ENCODE measurements at regions not wholly inside any gene's neighbourhood (a gene's known extent, or its start where the extent isn't known, plus 50 kb on each side); places are given as distances from the start of the nearest gene placed in this dataset.

- TF ChIP-seq REST (IDR thresholded peaks at IDR 0.05; ENCODE audit: low read depth) = no peak
- TF ChIP-seq CEBPB (IDR thresholded peaks at IDR 0.05) = no peak
- TF ChIP-seq EGR1 (IDR thresholded peaks at IDR 0.05) = no peak
- no peak for TF ChIP-seq CREB1 (IDR thresholded peaks at IDR 0.05; ENCODE audit: low read depth)
- TF ChIP-seq TCF12 (IDR thresholded peaks at IDR 0.05; ENCODE audit: low read depth) = no peak
Observed at GRCh38 chr12:125978286-125978685, 913.1 kb downstream of the AACS start.

- TF ChIP-seq EGR1 (IDR thresholded peaks at IDR 0.05) (no peak), REST (IDR thresholded peaks at IDR 0.05; ENCODE audit: low read depth) (no peak), YY1 (IDR thresholded peaks at IDR 0.05; ENCODE audit: low read depth) (no peak), TEAD4 (IDR thresholded peaks at IDR 0.05) (no peak), CEBPB (IDR thresholded peaks at IDR 0.05) (no peak), ZBTB7A (IDR thresholded peaks at IDR 0.05; ENCODE audit: low read depth) (no peak), TCF12 (IDR thresholded peaks at IDR 0.05; ENCODE audit: low read depth) (no peak), EP300 (IDR thresholded peaks at IDR 0.05; ENCODE audit: borderline replicate concordance) (no peak), MAX (IDR thresholded peaks at IDR 0.05) (no peak), FOXM1 (IDR thresholded peaks at IDR 0.05; ENCODE audit: borderline replicate concordance, low read depth) (no peak), CREB1 (IDR thresholded peaks at IDR 0.05; ENCODE audit: low read depth) (no peak), NFIC (IDR thresholded peaks at IDR 0.05) (no peak)
- TF ChIP-seq, protein P1, sequence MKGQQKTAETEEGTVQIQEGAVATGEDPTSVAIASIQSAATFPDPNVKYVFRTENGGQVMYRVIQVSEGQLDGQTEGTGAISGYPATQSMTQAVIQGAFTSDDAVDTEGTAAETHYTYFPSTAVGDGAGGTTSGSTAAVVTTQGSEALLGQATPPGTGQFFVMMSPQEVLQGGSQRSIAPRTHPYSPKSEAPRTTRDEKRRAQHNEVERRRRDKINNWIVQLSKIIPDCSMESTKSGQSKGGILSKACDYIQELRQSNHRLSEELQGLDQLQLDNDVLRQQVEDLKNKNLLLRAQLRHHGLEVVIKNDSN (IDR thresholded peaks at IDR 0.05) = no peak
Observed at GRCh38 chr12:125981610-125982253, 916.5 kb downstream of the AACS start.

GRCh38 chr12:125983094-125983783 is 918.0 kb downstream of the AACS start:
- no peak for TF ChIP-seq TAF1 (IDR thresholded peaks at IDR 0.05; ENCODE audit: low read depth)
- no peak for TF ChIP-seq YY1 (IDR thresholded peaks at IDR 0.05; ENCODE audit: low read depth)
- TF ChIP-seq TCF12 (IDR thresholded peaks at IDR 0.05; ENCODE audit: low read depth) = no peak
- TF ChIP-seq ZBTB7A (IDR thresholded peaks at IDR 0.05; ENCODE audit: low read depth) = no peak
- TF ChIP-seq MAX (IDR thresholded peaks at IDR 0.05) = no peak
- TF ChIP-seq CEBPB (IDR thresholded peaks at IDR 0.05) = no peak
- no peak for TF ChIP-seq NFIC (IDR thresholded peaks at IDR 0.05)
- TF ChIP-seq EGR1 (IDR thresholded peaks at IDR 0.05) = no peak
- TF ChIP-seq EP300 (IDR thresholded peaks at IDR 0.05; ENCODE audit: borderline replicate concordance) = no peak
- TF ChIP-seq, protein P1 (IDR thresholded peaks at IDR 0.05) = no peak
- TF ChIP-seq CREB1 (IDR thresholded peaks at IDR 0.05; ENCODE audit: low read depth) = no peak
- no peak for TF ChIP-seq FOXM1 (IDR thresholded peaks at IDR 0.05; ENCODE audit: borderline replicate concordance, low read depth)
- no peak for TF ChIP-seq REST (IDR thresholded peaks at IDR 0.05; ENCODE audit: low read depth)

DNA sequence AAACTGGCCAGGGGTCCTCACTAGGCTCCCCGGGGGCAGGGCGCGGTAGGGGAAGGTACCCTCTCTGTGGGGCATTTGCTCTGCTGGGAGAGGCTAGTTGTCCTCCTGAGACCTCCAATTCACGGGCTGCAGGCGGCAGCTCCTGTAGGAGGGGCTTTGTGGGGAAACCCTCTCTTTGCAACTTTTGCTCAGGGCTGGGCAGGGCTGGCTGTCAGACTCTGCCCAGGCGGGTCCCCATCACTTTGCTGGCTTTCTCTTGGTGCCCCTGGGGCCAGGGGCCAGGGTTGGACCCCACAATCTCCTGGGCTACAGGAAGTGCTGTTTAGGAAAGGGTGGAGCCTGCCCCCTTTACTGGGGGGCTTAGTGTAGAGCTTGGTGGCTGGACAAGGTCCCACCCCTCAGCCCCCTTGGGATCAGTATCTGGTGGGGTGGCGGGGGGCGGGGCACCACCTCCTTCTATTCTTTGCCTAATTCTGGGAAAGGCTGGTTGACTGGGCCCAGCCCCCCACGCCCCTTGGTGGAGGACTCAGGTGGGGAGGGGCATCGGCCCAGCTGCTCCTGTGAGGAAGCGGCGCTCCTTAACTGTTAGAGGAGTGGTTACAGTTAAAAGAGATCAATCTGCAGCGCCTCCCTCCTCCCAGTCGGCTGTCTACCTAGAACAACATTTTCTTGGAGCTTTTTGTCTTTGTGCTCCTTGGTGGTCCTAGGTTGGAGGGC is 918.7 kb downstream of the AACS start:
- no peak for TF ChIP-seq RAD21 (IDR thresholded peaks at IDR 0.05; ENCODE audit: low read depth)
- no peak for TF ChIP-seq NFIC (IDR thresholded peaks at IDR 0.05)
- TF ChIP-seq FOXM1 (IDR thresholded peaks at IDR 0.05; ENCODE audit: borderline replicate concordance, low read depth) = no peak
- TF ChIP-seq TCF12 (IDR thresholded peaks at IDR 0.05; ENCODE audit: low read depth) = no peak
- no peak for TF ChIP-seq TAF1 (IDR thresholded peaks at IDR 0.05; ENCODE audit: low read depth)
- TF ChIP-seq EP300 (IDR thresholded peaks at IDR 0.05; ENCODE audit: borderline replicate concordance) = no peak
- TF ChIP-seq, protein P1 (IDR thresholded peaks at IDR 0.05) = no peak
- TF ChIP-seq CREB1 (IDR thresholded peaks at IDR 0.05; ENCODE audit: low read depth) = no peak
